Hepatocyte (in vitro differentiated cells): ENCODE measurements at regions not wholly inside any gene's neighbourhood (a gene's known extent, or its start where the extent isn't known, plus 50 kb on each side); places are given as distances from the start of the nearest gene placed in this dataset.

Source experiments
- DNase-seq: peaks from one replicate; pipeline ENCODE4 v3.0.0-alpha.2; 2016; ENCODE audit warnings: low spot score
- H2AFZ ChIP-seq: fragments of 200-600 bp; sonication (generic); 2 replicates; pipeline ENCODE4 v1.6.0; 2016; ENCODE audit warnings: antibody characterized with exemption, mild to moderate bottlenecking
- H3K27ac ChIP-seq: fragments of 200-600 bp; sonication (generic); 2 replicates; pipeline ENCODE4 v1.5.1; 2016; ENCODE audit warnings: mild to moderate bottlenecking
- H3K27me3 ChIP-seq: fragments of 200-600 bp; sonication (generic); 2 replicates; pipeline ENCODE4 v1.6.1; 2016
- H3K36me3 ChIP-seq: fragments of 200-600 bp; sonication (generic); replicated peaks from 2 replicates; pipeline ENCODE4 v1.5.1; 2016; ENCODE audit warnings: low read depth; ENCODE audit not compliant: insufficient read depth
- H3K4me1 ChIP-seq: fragments of 200-600 bp; sonication (generic); 2 replicates; pipeline ENCODE4 v1.5.1; 2016; ENCODE audit warnings: mild to moderate bottlenecking, moderate library complexity; ENCODE audit not compliant: insufficient read depth
- H3K4me2 ChIP-seq: fragments of 200-600 bp; sonication (generic); 2 replicates; pipeline ENCODE4 v1.6.0; 2016
- H3K4me3 ChIP-seq: fragments of 200-600 bp; sonication (generic); 2 replicates; pipeline ENCODE4 v1.5.1; 2016; ENCODE audit warnings: mild to moderate bottlenecking
- H3K79me2 ChIP-seq: fragments of 200-600 bp; sonication (generic); 2 replicates; pipeline ENCODE4 v1.6.0; 2017; ENCODE audit warnings: mild to moderate bottlenecking
- H3K9me2 ChIP-seq: fragments of 200-600 bp; sonication (generic); replicated peaks from 2 replicates; pipeline ENCODE4 v1.6.0; 2017; ENCODE audit warnings: mild to moderate bottlenecking; ENCODE audit not compliant: insufficient read depth
- H3K9me3 ChIP-seq: fragments of 200-600 bp; sonication (generic); 2 replicates; pipeline ENCODE4 v1.5.1; 2016; ENCODE audit warnings: low read depth, mild to moderate bottlenecking
- H4K20me1 ChIP-seq: fragments of 200-600 bp; sonication (generic); 2 replicates; pipeline ENCODE4 v1.6.0; 2016; ENCODE audit warnings: mild to moderate bottlenecking; ENCODE audit not compliant: insufficient read depth, poor library complexity, severe bottlenecking
- EZH2 ChIP-seq: fragments of 200-600 bp; sonication (generic); IDR thresholded peaks from 2 replicates; pipeline ENCODE4 v1.6.1; 2016; ENCODE audit warnings: antibody characterized with exemption, mild to moderate bottlenecking, borderline replicate concordance
- EZH2phosphoT487 ChIP-seq: fragments of 200-600 bp; sonication (generic); IDR thresholded peaks from one replicate; pipeline ENCODE4 v1.6.1; 2018; ENCODE audit warnings: antibody characterized with exemption, mild to moderate bottlenecking, low read depth, moderate library complexity; ENCODE audit not compliant: unreplicated experiment, severe bottlenecking
- WGBS: methylation state at CpG from one replicate; pipeline ENCODE4 v1.1.6; 2016; ENCODE audit warnings: low lambda C conversion rate; ENCODE audit errors: missing lambda C conversion rate; 5-methylcytosine and 5-hydroxymethylcytosine counted together
- TF ChIP-seq, protein P1 (sequence below): fragments of 200-600 bp; sonication (generic); IDR thresholded peaks from 2 replicates; pipeline ENCODE4 v1.5.1; 2016; ENCODE audit warnings: antibody characterized with exemption, mild to moderate bottlenecking; ENCODE audit not compliant: poor library complexity

DNA sequence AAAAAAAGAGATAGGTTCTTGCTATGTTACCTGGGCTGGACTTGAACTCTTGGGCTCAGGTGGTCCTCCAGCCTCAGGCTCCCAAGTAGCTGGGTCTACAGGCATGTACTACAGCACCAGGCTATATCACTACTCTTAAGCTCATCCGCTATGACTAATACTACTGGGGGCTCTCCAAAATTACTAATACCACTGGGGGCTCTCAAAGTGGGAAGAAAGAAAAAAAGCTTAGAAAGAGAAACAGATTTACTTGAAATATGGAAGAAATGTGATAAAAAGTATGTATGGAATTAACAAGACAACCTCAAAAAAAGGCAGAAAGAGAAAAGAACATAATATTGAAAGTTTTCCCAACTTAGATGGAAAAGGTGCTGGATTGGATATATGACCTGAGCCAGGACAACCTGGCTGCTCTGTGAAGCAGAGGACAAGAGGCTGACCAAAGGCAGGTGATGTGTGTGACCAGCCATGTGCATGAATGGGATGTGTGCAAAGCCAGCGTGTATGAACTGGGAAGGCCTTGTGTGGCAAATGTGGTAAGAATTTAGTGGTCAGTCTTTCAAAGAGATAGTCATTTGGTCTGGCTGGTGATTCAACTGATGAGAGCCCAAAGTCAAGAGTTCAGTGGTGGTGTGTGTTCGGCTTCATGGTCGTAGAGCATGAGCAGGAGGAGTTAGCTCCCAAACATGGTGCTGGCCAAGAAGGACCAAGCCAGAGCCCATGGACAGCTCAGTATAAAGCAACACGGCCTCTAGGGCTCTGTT is 232.4 kb upstream of the KLF14 start:
- Histone ChIP-seq H3K9me3 (no peaks in the 10 kb centered on the region), H3K27me3 (no peaks in the 10 kb centered on the region), H3K36me3 (no peaks in the 10 kb centered on the region), H3K4me3 (no peak overlapping the region), H3K9me2 (no peaks in the 10 kb centered on the region), H2AFZ (no peak overlapping the region), H3K4me2 (no peak overlapping the region), H3K4me1 (no peaks in the 10 kb centered on the region), H3K79me2 (no peaks in the 10 kb centered on the region), H3K27ac (no peak overlapping the region), H4K20me1 (no peaks in the 10 kb centered on the region)
- TF ChIP-seq EZH2phosphoT487 (no peak), EZH2 (no peak)
- TF ChIP-seq, protein P1, sequence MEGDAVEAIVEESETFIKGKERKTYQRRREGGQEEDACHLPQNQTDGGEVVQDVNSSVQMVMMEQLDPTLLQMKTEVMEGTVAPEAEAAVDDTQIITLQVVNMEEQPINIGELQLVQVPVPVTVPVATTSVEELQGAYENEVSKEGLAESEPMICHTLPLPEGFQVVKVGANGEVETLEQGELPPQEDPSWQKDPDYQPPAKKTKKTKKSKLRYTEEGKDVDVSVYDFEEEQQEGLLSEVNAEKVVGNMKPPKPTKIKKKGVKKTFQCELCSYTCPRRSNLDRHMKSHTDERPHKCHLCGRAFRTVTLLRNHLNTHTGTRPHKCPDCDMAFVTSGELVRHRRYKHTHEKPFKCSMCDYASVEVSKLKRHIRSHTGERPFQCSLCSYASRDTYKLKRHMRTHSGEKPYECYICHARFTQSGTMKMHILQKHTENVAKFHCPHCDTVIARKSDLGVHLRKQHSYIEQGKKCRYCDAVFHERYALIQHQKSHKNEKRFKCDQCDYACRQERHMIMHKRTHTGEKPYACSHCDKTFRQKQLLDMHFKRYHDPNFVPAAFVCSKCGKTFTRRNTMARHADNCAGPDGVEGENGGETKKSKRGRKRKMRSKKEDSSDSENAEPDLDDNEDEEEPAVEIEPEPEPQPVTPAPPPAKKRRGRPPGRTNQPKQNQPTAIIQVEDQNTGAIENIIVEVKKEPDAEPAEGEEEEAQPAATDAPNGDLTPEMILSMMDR, result no peak
- no peak for DNase-seq
- WGBS, result 94% methylated on average over 5 of the region's 5 CpGs

DNA sequence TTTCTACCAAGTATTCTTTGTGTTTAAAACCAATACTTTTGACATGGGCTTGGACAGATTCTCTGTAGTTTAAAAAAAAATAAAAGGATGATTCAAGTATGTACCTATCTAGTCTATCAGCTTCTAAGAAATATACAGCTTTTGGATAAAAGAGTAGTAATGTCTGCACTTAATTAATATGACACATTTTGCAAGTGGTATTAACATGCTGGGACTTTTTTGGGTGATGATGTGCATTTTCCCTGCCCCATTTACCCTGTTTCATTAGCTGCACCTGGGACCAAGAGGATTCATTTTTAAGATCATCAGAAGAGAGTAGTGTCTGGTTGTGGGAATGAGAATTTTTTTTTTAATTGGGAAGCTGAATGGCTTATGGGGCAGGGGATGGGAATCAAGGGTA is 236.2 kb upstream of the KLF14 start:
- Histone ChIP-seq H3K36me3 (no peaks in the 10 kb centered on the region), H3K4me2 (no peak overlapping the region), H3K4me3 (no peak overlapping the region), H3K9me2 (no peaks in the 10 kb centered on the region), H2AFZ (no peak overlapping the region), H4K20me1 (no peaks in the 10 kb centered on the region), H3K4me1 (no peaks in the 10 kb centered on the region), H3K79me2 (no peaks in the 10 kb centered on the region), H3K9me3 (no peaks in the 10 kb centered on the region), H3K27me3 (no peaks in the 10 kb centered on the region), H3K27ac (no peak overlapping the region)
- TF ChIP-seq EZH2 (no peak), EZH2phosphoT487 (no peak)
- TF ChIP-seq, protein P1, result no peak
- no peak for DNase-seq

- H3K9me3 ChIP-seq, result no peaks in the 10 kb centered on the region
- H3K27ac ChIP-seq, result no peak overlapping the region
- no peaks in the 10 kb centered on the region for H3K36me3 ChIP-seq
- TF ChIP-seq EZH2 (no peak), EZH2phosphoT487 (no peak)
- TF ChIP-seq, protein P1, result no peak
- no peaks in the 10 kb centered on the region for H3K27me3 ChIP-seq
- H4K20me1 ChIP-seq, result no peaks in the 10 kb centered on the region
- no peaks in the 10 kb centered on the region for H3K9me2 ChIP-seq
- no peak overlapping the region for H3K4me2 ChIP-seq
- H2AFZ ChIP-seq, result no peak overlapping the region
- H3K4me1 ChIP-seq, result no peaks in the 10 kb centered on the region
- no peak for DNase-seq
- no peaks in the 10 kb centered on the region for H3K79me2 ChIP-seq
- H3K4me3 ChIP-seq, result no peak overlapping the region
- WGBS, result 68% methylated on average over 1 of the region's 1 CpG
Observed at GRCh38 chr7:130970696-130971095, 236.7 kb upstream of the KLF14 start.

DNA sequence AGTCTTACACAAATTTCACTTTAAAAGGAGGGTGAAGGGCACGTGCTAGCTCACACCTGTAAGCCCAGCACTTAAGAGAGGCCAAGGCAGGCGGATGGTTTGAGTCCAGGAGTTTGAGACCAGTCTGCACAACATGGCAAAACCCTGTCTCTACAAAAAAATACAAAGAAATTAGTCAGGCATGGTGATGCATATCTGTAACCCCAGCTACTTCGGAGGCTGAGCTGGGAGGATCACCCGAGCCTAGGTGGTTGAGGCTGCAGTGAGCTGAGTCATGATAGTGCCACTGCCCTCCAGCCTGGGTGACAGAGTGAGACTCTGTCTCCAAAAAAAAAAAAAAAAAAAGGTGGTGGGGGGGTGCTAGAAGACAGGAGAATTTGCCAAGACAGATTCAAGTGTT is 237.3 kb upstream of the KLF14 start:
- no peak overlapping the region for H3K27ac ChIP-seq
- no peak for TF ChIP-seq EZH2phosphoT487
- no peak for TF ChIP-seq EZH2
- TF ChIP-seq, protein P1, result no peak
- 87% methylated on average over 4 of the region's 4 CpGs for WGBS
- no peaks in the 10 kb centered on the region for H3K9me3 ChIP-seq
- no peak overlapping the region for H2AFZ ChIP-seq
- no peak overlapping the region for H3K4me3 ChIP-seq
- no peaks in the 10 kb centered on the region for H3K4me1 ChIP-seq
- DNase-seq, result no peak
- H4K20me1 ChIP-seq, result no peaks in the 10 kb centered on the region
- H3K4me2 ChIP-seq, result no peak overlapping the region
- no peaks in the 10 kb centered on the region for H3K36me3 ChIP-seq
- no peaks in the 10 kb centered on the region for H3K79me2 ChIP-seq
- H3K27me3 ChIP-seq, result no peaks in the 10 kb centered on the region
- H3K9me2 ChIP-seq, result no peaks in the 10 kb centered on the region
